ENCODE measurements at regions not wholly inside any gene's neighbourhood (a gene's known extent, or its start where the extent isn't known, plus 50 kb on each side); places are given as distances from the start of the nearest gene placed in this dataset.

DNA sequence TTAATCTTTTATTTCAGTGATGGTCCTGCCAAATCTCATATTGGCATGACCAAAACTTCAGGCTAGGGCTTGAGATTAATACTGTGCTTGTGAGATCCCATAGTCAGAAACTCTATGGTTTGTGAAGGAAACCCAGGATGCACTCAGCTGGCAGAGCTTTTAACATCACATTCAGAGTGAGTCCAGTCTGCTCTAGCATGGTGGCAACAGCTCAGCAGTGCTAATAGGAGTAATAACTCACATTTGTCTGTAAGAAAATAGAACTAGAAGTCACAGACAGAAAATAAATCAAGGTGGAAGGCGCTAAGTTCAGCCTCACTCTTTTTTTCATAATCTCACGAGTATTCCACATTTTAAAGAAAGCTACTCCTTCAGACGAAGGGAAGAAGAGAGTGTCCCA is 549.3 kb upstream of the TENM4 start:
- H3K9me3 Mint-ChIP-seq: peaks cover 0 to 8% (median 2%) of the 10 kb centered on the region in 3 donors
- no peaks in the 10 kb centered on the region for H3K27me3 Mint-ChIP-seq
- no peaks in the 10 kb centered on the region for H3K36me3 Mint-ChIP-seq
- no peak overlapping the region for H3K4me3 Mint-ChIP-seq
- no peaks in the 10 kb centered on the region for H3K4me1 Mint-ChIP-seq
- H3K27ac Mint-ChIP-seq: no peak overlapping the region

DNA sequence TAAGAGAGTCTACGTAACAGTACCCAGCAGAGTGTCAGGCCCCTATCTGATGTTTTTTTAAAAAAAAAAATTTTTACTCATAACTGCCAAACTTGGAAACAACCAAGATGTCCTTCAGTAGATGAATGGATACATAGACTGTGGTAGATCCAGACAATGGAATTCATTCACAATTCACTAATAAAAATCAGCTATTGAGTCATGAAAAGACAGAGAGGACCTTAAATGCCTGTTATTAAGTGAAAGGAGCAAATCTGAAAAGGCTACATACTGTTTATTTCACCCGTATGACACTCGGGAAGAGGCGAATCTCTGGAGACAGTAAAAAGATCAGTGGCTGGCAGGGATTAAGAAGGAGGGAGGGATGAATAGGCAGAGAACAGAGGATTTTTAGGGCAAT is 541.4 kb upstream of the TENM4 start:
- H3K9me3 Mint-ChIP-seq: peaks cover 0 to 6% (median 4%) of the 10 kb centered on the region in 3 donors
- H3K4me1 Mint-ChIP-seq: no peaks in the 10 kb centered on the region
- H3K36me3 Mint-ChIP-seq: no peaks in the 10 kb centered on the region
- no peak overlapping the region for H3K4me3 Mint-ChIP-seq
- H3K27ac Mint-ChIP-seq: no peak overlapping the region
- no peaks in the 10 kb centered on the region for H3K27me3 Mint-ChIP-seq

DNA sequence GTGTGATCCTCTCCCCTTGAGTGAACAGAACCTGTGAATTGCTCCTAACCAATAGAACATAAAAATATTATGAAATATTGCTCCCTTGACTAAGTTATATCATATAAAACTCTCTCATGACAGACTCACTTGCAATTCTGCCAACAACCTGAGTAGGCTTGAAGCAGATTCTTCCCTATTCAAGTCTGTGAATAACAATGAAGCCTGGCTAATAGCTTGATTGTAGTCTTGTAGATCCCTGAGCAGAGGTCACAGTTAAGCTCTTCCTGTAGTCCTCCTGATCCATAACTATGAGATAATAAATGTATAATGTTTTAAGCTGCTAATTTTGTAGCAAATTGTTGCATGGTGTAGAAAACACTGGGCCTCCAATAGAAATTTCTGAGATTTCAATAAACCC is 540.1 kb upstream of the TENM4 start:
- Mint-ChIP-seq H3K4me3 (no peak overlapping the region), H3K9me3 (peaks cover 0 to 6% (median 4%) of the 10 kb centered on the region in 3 donors), H3K27ac (no peak overlapping the region), H3K27me3 (no peaks in the 10 kb centered on the region), H3K4me1 (no peaks in the 10 kb centered on the region), H3K36me3 (no peaks in the 10 kb centered on the region)

DNA sequence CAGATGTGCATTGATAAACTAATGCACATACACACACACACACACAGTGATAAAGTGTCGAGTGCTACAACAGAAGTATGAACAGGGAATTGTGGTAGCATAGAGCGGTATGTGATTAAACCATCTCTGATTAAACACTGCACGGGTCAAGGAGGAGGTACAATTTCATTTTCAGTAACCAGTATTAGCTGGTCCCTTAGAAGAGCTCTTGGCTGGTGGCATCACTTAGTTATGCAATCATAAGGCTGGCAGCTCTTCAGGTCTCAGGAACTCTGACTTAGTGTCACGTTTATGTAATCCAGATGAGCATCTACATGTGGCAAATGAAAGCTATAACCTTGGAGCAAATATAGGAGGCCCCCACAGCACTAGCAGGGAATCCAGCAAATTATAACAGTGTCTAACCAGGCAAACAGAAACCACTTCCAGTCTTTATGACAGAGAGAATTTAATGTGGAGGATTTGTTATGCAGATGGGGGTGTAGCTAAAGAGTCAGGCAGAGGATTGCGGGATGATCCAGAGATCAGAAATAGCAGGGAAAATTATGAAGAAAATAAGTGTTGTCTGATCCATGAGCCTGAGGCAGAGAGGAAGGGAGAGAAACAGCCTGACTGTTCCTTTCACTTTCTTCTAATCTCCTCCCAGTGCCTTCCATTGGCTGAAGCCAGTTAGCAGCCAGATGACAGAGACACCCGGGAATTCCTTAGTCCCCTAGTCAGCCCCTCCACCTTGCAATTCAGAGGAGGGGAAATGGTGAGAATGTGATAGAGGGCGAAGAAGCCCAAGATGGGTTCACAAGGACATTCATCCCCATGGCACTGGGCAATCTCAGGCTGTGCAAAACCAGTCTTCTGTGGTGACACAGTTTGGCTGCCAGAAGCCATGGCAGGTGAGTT is 533.1 kb upstream of the TENM4 start:
- H3K27ac Mint-ChIP-seq: no peak overlapping the region
- no peaks in the 10 kb centered on the region for H3K36me3 Mint-ChIP-seq
- no peaks in the 10 kb centered on the region for H3K27me3 Mint-ChIP-seq
- H3K9me3 Mint-ChIP-seq: peaks cover 2 to 4% (median 2%) of the 10 kb centered on the region in 3 donors
- no peaks in the 10 kb centered on the region for H3K4me1 Mint-ChIP-seq
- no peak overlapping the region for H3K4me3 Mint-ChIP-seq

DNA sequence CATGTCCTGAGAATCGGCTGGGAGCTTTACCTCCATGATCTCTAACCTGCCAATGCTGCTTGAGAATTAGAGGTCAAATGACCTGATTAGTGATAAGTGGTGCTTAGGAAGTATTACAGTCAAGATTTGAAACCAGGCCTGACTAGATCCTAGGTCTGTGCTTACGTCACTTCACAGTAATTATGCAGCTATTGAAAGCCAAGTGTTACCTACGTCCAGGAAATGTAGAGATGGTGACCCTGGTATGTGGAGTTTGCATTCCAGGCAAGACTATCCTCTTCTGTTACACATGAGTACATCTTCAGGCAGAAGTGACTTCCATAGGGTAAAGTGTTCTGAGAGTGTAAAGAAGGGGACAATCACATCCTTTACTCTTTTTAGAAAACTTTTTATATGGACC is 530.4 kb upstream of the TENM4 start:
- Mint-ChIP-seq H3K9me3 (peaks cover 0 to 8% (median 2%) of the 10 kb centered on the region in 3 donors), H3K4me3 (no peak overlapping the region), H3K27me3 (no peaks in the 10 kb centered on the region), H3K4me1 (no peaks in the 10 kb centered on the region), H3K36me3 (no peaks in the 10 kb centered on the region), H3K27ac (no peak overlapping the region)

DNA sequence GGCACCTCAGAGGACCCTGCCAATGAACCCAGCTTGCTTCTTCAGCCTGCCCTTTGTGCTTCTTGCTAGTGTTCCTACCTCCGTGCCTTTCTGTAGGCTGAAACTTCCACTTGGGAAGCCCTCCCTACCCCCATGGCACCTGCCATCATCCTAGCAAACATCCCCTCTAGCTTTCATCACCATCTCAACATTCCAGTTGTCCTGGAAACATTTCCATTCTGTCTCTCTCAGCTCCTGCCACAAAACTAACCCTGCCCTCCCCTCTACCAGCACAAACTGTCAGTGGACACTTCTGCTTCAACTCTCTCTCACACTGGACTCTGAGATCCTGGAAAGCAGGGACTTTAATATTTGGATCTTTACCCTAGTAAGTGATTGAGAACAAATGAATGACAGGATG is 525.8 kb upstream of the TENM4 start:
- Mint-ChIP-seq H3K27me3 (no peaks in the 10 kb centered on the region), H3K4me3 (no peak overlapping the region), H3K27ac (no peak overlapping the region), H3K36me3 (no peaks in the 10 kb centered on the region), H3K9me3 (peaks cover 0 to 11% (median 2%) of the 10 kb centered on the region in 3 donors), H3K4me1 (no peaks in the 10 kb centered on the region)

DNA sequence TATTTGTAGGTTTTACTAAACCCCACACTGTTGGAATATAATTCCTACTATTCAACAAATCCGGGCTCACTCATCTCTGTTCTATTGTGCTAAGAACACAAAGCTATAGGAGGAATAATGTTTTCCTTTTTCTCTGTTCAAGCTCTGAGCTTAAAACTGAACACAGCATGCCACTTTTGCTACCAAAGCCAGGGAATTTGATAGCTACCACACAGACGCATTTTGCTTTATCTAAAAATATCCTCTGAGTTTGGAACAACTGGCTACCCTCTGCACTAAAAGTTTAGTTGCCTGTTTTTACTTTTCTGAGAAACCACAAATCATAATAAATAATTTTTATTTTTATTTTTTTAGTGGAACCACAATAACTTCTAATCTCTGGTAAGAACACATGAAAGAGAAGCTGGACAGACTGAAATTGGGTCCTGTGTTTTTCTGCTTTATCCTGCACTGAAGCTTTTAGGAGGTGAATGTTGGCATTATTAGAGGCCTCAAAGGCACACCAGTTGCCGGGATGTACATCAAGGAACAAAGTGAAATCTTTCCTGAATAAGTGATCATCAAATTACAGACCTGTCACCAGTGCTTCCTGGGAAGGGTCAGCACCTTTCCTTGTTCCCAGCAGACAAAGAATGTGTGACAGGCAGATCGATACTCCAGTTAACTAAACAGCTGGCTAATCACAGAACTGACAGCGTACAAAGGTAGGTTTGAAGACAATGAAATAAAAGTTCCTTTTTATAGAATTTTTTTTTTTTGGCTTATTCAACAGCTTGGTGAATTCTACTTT is 523.2 kb upstream of the TENM4 start:
- Mint-ChIP-seq H3K27ac (no peak overlapping the region), H3K36me3 (no peaks in the 10 kb centered on the region), H3K27me3 (no peaks in the 10 kb centered on the region), H3K4me3 (no peak overlapping the region), H3K4me1 (no peaks in the 10 kb centered on the region), H3K9me3 (peaks cover 2 to 16% (median 8%) of the 10 kb centered on the region in 3 donors)

DNA sequence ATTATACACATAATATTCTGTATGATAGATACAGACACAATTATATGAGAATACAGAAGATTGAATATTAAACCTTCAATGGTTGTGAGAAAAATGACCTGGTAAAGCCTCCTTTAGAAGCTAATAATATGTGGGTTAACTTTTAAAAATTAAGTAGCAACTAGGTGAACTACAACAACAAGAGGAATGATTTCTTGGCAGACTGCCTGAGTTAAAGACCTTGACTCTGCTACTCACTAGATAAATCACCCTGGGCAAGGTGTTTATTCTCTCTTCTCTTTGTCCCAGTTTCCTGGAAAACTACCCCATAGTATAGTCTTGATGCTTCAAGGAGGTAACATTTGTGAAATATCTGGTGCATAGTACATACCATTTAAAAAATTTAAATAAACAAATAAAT is 519.6 kb upstream of the TENM4 start:
- H3K27me3 Mint-ChIP-seq: peaks cover 3% of the 10 kb centered on the region
- H3K4me1 Mint-ChIP-seq: no peaks in the 10 kb centered on the region
- H3K9me3 Mint-ChIP-seq: peaks cover 7 to 23% (median 20%) of the 10 kb centered on the region in 3 donors
- no peaks in the 10 kb centered on the region for H3K36me3 Mint-ChIP-seq
- H3K27ac Mint-ChIP-seq: no peak overlapping the region
- H3K4me3 Mint-ChIP-seq: no peak overlapping the region

DNA sequence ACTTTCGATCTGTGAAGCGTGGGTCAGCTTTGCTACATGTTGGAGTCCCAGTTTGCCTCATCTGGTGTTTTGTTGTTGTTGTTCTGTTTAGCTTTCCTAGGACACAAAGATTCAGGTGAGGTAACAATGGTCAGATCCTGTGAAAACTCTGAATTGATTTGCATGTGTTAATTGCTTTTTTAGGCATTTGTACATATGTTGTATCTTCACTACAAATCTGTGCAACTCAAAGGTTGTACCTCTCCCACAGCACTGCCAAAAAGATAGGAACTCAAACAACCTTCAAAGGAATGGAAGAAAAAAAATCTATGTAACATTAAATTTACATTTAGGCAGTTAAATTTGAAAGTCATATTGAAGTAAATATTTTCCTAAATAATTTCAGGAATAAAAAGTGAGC is 518.5 kb upstream of the TENM4 start:
- Mint-ChIP-seq H3K27ac (no peak overlapping the region), H3K27me3 (peaks cover 3% of the 10 kb centered on the region)

DNA sequence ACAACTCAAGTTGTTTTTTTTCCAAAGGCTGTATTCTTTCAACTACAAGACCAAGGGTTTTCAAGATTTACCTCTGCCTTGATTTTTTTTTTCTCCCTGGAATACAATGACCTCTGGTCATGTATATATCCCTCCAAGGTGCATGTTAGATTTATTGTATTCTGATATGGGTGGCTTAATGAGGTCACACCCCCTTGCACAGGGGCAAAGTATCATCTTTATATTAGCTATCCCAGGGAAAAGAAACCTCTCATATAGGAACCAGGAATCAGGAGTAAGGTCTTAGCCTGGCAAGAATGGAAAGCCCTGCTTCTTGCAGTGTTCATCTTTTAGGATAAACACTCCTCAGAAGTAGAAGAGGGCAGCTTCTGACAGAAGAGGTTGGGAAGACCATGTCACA is 516.9 kb upstream of the TENM4 start:
- H3K27ac Mint-ChIP-seq: no peak overlapping the region
- peaks cover 2% of the 10 kb centered on the region for H3K36me3 Mint-ChIP-seq
- H3K4me1 Mint-ChIP-seq: no peaks in the 10 kb centered on the region
- peaks cover 3% of the 10 kb centered on the region for H3K27me3 Mint-ChIP-seq
- H3K9me3 Mint-ChIP-seq: peaks cover 7 to 23% (median 22%) of the 10 kb centered on the region in 3 donors
- no peak overlapping the region for H3K4me3 Mint-ChIP-seq

More for the DNA sequence above, 518.5 kb upstream of the TENM4 start:
- H3K36me3 Mint-ChIP-seq: peaks cover 2% of the 10 kb centered on the region
- peaks cover 7 to 23% (median 20%) of the 10 kb centered on the region in 3 donors for H3K9me3 Mint-ChIP-seq
- no peak overlapping the region for H3K4me3 Mint-ChIP-seq
- no peaks in the 10 kb centered on the region for H3K4me1 Mint-ChIP-seq

DNA sequence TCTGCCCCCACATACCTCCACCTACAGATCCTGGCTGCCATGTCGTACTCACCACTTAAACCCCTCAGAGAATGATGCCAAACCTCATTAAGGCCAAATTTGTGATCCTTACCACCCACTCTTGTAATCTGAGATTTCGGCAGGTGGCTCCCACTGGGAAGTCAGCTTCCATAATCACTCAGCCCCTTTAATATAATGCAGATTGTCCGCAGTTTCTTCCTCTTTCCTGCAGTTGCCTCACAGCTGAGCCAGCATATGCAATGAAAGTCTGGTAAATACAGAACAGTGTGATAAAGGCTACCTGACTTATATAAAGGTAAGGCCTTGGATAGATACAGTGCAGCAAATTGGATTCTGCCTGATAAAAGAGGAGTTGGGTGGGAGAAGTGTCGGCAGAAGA is 515.2 kb upstream of the TENM4 start:
- peaks cover 3% of the 10 kb centered on the region for H3K27me3 Mint-ChIP-seq
- no peak overlapping the region for H3K4me3 Mint-ChIP-seq
- peak overlapping the region in 1 of 3 donors; percentile 60 for H3K27ac Mint-ChIP-seq
- H3K9me3 Mint-ChIP-seq: peaks cover 7 to 23% (median 20%) of the 10 kb centered on the region in 3 donors
- peaks cover 2% of the 10 kb centered on the region for H3K36me3 Mint-ChIP-seq
- no peaks in the 10 kb centered on the region for H3K4me1 Mint-ChIP-seq

DNA sequence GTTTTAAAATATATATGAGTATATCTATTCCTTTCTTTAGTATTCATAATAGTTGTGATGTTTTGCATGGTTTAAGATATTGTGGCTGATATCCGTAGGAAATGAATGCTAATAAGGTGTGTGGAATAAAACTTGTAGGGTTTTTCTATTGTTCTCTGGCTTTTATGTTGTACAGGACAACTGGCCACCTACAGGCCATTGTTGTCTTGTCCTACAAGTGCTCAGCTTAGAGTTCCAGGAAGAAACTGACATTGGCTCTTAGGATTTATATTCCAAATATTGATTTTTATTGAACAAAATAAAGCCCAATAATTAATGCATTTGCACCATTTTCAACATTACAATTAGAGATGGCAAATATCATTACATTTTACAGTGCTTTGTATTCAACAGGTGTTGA is 512.8 kb upstream of the TENM4 start:
- no peak overlapping the region for H3K27ac Mint-ChIP-seq
- peaks cover 3% of the 10 kb centered on the region for H3K27me3 Mint-ChIP-seq
- H3K4me1 Mint-ChIP-seq: no peaks in the 10 kb centered on the region
- H3K9me3 Mint-ChIP-seq: peaks cover 2 to 10% (median 10%) of the 10 kb centered on the region in 3 donors
- H3K4me3 Mint-ChIP-seq: no peak overlapping the region
- H3K36me3 Mint-ChIP-seq: peaks cover 2% of the 10 kb centered on the region

DNA sequence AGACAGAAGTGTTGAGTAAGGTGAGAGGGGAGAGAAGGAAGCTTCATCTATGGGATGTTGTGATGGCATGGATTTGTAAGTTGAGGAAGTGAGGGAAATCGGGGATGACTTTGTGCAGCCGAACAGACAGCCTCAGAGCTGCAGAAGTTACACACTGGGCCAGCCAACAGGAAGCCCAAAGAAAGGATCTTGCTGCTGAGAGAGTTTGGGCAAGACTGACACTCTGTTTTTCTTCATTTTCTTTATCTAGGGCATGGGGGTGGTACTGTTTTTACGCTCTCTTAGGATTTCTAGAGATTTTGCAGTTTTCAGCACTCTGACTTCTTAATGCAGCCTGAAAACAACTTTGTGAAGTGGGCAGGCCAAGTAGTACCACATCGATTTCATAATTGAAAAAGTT is 509.9 kb upstream of the TENM4 start:
- H3K27me3 Mint-ChIP-seq: no peaks in the 10 kb centered on the region
- no peak overlapping the region for H3K27ac Mint-ChIP-seq
- no peak overlapping the region for H3K4me3 Mint-ChIP-seq
- H3K36me3 Mint-ChIP-seq: peaks cover 2% of the 10 kb centered on the region
- H3K9me3 Mint-ChIP-seq: peaks cover 0 to 1% (median 0%) of the 10 kb centered on the region in 3 donors
- H3K4me1 Mint-ChIP-seq: no peaks in the 10 kb centered on the region

DNA sequence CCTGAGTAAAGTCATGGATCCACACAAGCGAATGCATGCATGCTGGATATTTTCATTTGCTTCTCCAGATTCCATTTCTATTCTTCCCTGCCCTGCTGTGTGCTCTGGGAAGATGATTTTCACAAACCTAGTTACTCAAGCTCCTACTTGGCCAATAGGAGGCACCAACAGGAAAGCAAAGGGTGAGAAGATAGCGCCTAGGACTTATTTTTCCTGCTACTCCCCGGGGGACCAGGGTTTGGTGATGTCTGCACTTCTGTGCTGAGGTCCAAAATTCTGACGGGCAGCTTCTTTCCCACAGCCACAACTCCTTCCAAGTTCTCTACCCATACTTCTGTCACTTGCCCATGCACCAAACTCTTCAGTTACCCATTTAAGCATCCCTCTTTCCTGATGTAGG is 509.3 kb upstream of the TENM4 start:
- H3K9me3 Mint-ChIP-seq: peaks cover 0 to 1% (median 0%) of the 10 kb centered on the region in 3 donors
- H3K4me1 Mint-ChIP-seq: no peaks in the 10 kb centered on the region
- H3K36me3 Mint-ChIP-seq: peaks cover 2% of the 10 kb centered on the region
- H3K27ac Mint-ChIP-seq: no peak overlapping the region
- H3K27me3 Mint-ChIP-seq: no peaks in the 10 kb centered on the region
- no peak overlapping the region for H3K4me3 Mint-ChIP-seq

DNA sequence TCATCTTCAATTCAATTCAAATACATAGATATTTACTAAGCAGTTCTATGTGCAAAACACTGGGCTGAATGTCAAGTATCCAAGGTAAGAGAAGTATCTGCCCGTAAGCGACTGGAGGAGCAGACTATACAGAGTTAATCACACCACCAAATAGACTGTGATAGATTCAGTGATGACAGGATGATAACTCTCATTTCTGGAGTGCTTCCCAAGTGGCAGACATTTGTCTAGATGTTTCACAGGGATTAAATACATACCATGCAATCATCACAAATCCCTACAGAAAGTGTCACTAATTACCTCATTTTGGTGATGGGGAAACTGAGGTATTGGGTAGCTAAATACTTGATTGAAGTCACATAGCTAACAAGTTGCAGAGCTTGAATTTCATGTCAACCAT is 508.7 kb upstream of the TENM4 start:
- no peaks in the 10 kb centered on the region for H3K27me3 Mint-ChIP-seq
- H3K9me3 Mint-ChIP-seq: peaks cover 0 to 1% (median 0%) of the 10 kb centered on the region in 3 donors
- H3K27ac Mint-ChIP-seq: no peak overlapping the region
- H3K4me1 Mint-ChIP-seq: no peaks in the 10 kb centered on the region
- no peaks in the 10 kb centered on the region for H3K36me3 Mint-ChIP-seq
- no peak overlapping the region for H3K4me3 Mint-ChIP-seq

All from IgD-negative memory B cell (primary cell).